ENCODE measurements at regions not wholly inside any gene's neighbourhood (a gene's known extent, or its start where the extent isn't known, plus 50 kb on each side); places are given as distances from the start of the nearest gene placed in this dataset.

GRCh38 chr11:109155291-109155690 is 266.7 kb upstream of the C11orf87 start:
- TF ChIP-seq SP1 (CRISPR knock-in tag; IDR thresholded peaks at IDR 0.05) (no peak), FIP1L1 (IDR thresholded peaks at IDR 0.05; ENCODE audit: low read depth, low read length, poor library complexity, severe bottlenecking) (no peak), MLX (CRISPR knock-in tag; conservative IDR thresholded peaks at IDR 0.05) (no peak), SP2 (IDR thresholded peaks at IDR 0.05; ENCODE audit: extremely low read depth, low read depth, low read length, poor library complexity, severe bottlenecking) (no peak)
- H3K9me1 ChIP-seq (ENCODE audit: control insufficient read depth, insufficient read depth, low read length): no peaks in the 10 kb centered on the region
- POLR2A ChIA-PET: no interaction called here
- H3K4me1 ChIP-seq (replicated peaks in 1 of 2; ENCODE audit: control insufficient read depth in 2 of 2, insufficient read depth in 2 of 2, low read length in 2 of 2): no peaks in the 10 kb centered on the region
- no peak overlapping the region for H3K9ac ChIP-seq (ENCODE audit: insufficient read depth in 1 of 2, low read depth in 2 of 2, low read length in 2 of 2)
- H3K79me2 ChIP-seq (ENCODE audit: control insufficient read depth, insufficient read depth, low read length): no peaks in the 10 kb centered on the region
- no peaks in the 10 kb centered on the region for H3K27me3 ChIP-seq (ENCODE audit: control insufficient read depth in 2 of 2, insufficient read depth in 2 of 2, low read length in 2 of 2)
- no peak for DNase-seq (ENCODE audit: extremely low read depth in 1 of 4, low spot score in 3 of 4)
- no peak overlapping the region for H3K4me2 ChIP-seq (ENCODE audit: insufficient read depth, low read length)
- H2AFZ ChIP-seq (ENCODE audit: low read depth, low read length): no peak overlapping the region
- no peaks in the 10 kb centered on the region for H3K9me3 ChIP-seq (replicated peaks; ENCODE audit: control insufficient read depth, insufficient read depth, low read depth, low read length)
- H4K20me1 ChIP-seq (replicated peaks; ENCODE audit: control insufficient read depth, insufficient read depth, low read length): no peaks in the 10 kb centered on the region
- intact Hi-C loops (cut with micrococcal nuclease): no loop called here
- H3K36me3 ChIP-seq (ENCODE audit: control insufficient read depth, insufficient read depth, low read length): no peaks in the 10 kb centered on the region
- in situ Hi-C loops (cut with MboI): no loop called here
- no TSS peak for BruUV-seq (replicated peaks)
- no peak for ATAC-seq
- CTCF ChIA-PET (ENCODE audit: low intra/inter-chr PET ratio): no interaction called here
- no peak for FAIRE-seq
- no peak overlapping the region for H3K4me3 ChIP-seq
- H3K27ac ChIP-seq (ENCODE audit: extremely low read depth, low read depth, low read length): no peak overlapping the region

GRCh38 chr11:109165035-109165434 is 257.0 kb upstream of the C11orf87 start:
- BruUV-seq (replicated peaks): no TSS peak
- Histone ChIP-seq H3K79me2 (ENCODE audit: control insufficient read depth, insufficient read depth, low read length) (no peaks in the 10 kb centered on the region), H3K27me3 (ENCODE audit: control insufficient read depth in 2 of 2, insufficient read depth in 2 of 2, low read length in 2 of 2) (no peaks in the 10 kb centered on the region), H3K9me1 (ENCODE audit: control insufficient read depth, insufficient read depth, low read length) (no peaks in the 10 kb centered on the region), H3K27ac (ENCODE audit: extremely low read depth, low read depth, low read length) (no peak overlapping the region), H3K36me3 (ENCODE audit: control insufficient read depth, insufficient read depth, low read length) (no peaks in the 10 kb centered on the region), H3K4me1 (replicated peaks in 1 of 2; ENCODE audit: control insufficient read depth in 2 of 2, insufficient read depth in 2 of 2, low read length in 2 of 2) (no peaks in the 10 kb centered on the region), H2AFZ (ENCODE audit: low read depth, low read length) (no peak overlapping the region), H3K4me3 (no peak overlapping the region), H3K9ac (ENCODE audit: insufficient read depth in 1 of 2, low read depth in 2 of 2, low read length in 2 of 2) (no peak overlapping the region), H3K4me2 (ENCODE audit: insufficient read depth, low read length) (no peak overlapping the region), H4K20me1 (replicated peaks; ENCODE audit: control insufficient read depth, insufficient read depth, low read length) (no peaks in the 10 kb centered on the region), H3K9me3 (replicated peaks; ENCODE audit: control insufficient read depth, insufficient read depth, low read depth, low read length) (no peaks in the 10 kb centered on the region)
- no peak for ATAC-seq
- FAIRE-seq: no peak
- ChIA-PET POLR2A (no interaction called here), CTCF (ENCODE audit: low intra/inter-chr PET ratio) (no interaction called here)
- in situ Hi-C loops (cut with MboI): no loop called here
- intact Hi-C loops (cut with micrococcal nuclease): no loop called here
- DNase-seq (ENCODE audit: extremely low read depth in 1 of 4, low spot score in 3 of 4): no peak
- peak; percentile 7 for TF ChIP-seq POLR3A (IDR thresholded peaks at IDR 0.05; ENCODE audit: borderline replicate concordance, extremely low read depth, insufficient read depth, insufficient read length)
- TF ChIP-seq NR3C1 (CRISPR knock-in tag; IDR thresholded peaks at IDR 0.05): no peak
- TF ChIP-seq ZNF316 (IDR thresholded peaks at IDR 0.05): peak; percentile 16; the same call in 1 of the 2 replicates
- TF ChIP-seq MAFG (tag; conservative IDR thresholded peaks at IDR 0.05): peak; percentile 14; the same call in 1 of the 2 replicates
- 2% methylated on average over 3 of the region's 3 CpGs for WGBS (ENCODE audit: insufficient coverage, low coverage, missing lambda C conversion rate)
